WERI-Rb-1 (cell line): ENCODE measurements at regions not wholly inside any gene's neighbourhood (a gene's known extent, or its start where the extent isn't known, plus 50 kb on each side); places are given as distances from the start of the nearest gene placed in this dataset.

Experiments
- DNase-seq: peaks from one replicate; pipeline ENCODE4 v3.0.0-alpha.2; 2020
- H3K27ac ChIP-seq: fragments of 250-450 bp; sonication (Bioruptor Pico); 2 replicates; pipeline ENCODE4 v1.5.1; 2020; ENCODE audit warnings: mild to moderate bottlenecking, moderate library complexity
- H3K27me3 ChIP-seq: fragments of 250-450 bp; sonication (Bioruptor Pico); 2 replicates; pipeline ENCODE4 v1.5.1; 2021; ENCODE audit warnings: mild to moderate bottlenecking, low read depth, moderate library complexity; ENCODE audit not compliant: insufficient read depth, severe bottlenecking
- H3K36me3 ChIP-seq: fragments of 250-450 bp; sonication (Bioruptor Pico); 2 replicates; pipeline ENCODE4 v1.5.1; 2020; ENCODE audit warnings: mild to moderate bottlenecking, moderate library complexity
- H3K4me3 ChIP-seq: 2 replicates; pipeline ENCODE4 v1.5.1; 2011; ENCODE audit warnings: low read depth, mild to moderate bottlenecking, control low read depth, low read length
- H3K9me3 ChIP-seq: fragments of 250-450 bp; sonication (Bioruptor Pico); 2 replicates; pipeline ENCODE4 v1.5.1; 2021; ENCODE audit warnings: mild to moderate bottlenecking, moderate library complexity; ENCODE audit not compliant: severe bottlenecking
- TF ChIP-seq, protein P1 (sequence below): IDR thresholded peaks from 2 replicates; pipeline ENCODE4 v1.5.1; 2011; ENCODE audit warnings: low read depth, mild to moderate bottlenecking, control low read depth, inconsistent platforms, low read length

DNA sequence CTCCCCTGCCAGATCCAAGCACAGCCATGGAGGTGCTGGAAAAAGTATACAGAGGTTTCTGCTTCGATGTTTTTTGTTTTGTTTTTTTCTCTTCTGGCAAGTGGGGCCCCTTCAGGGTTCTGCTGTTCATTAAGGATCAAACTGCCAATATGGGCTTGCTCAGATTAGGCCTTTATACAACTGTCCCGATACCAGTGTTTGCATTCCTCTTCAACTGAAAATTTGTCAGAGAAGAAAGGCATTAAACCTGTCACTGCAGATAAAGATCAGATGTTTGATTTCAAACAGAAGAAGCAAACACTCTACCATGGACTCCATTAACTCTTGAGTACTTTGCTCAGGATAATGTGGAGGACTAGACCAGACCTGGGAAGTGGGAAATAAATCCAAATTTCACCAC is 396.0 kb upstream of the SMIM21 start:
- Histone ChIP-seq H3K4me3 (no peak overlapping the region), H3K27me3 (no peaks in the 10 kb centered on the region), H3K36me3 (no peaks in the 10 kb centered on the region), H3K27ac (peak overlapping the region; percentile 21), H3K9me3 (no peaks in the 10 kb centered on the region)
- TF ChIP-seq, protein P1, sequence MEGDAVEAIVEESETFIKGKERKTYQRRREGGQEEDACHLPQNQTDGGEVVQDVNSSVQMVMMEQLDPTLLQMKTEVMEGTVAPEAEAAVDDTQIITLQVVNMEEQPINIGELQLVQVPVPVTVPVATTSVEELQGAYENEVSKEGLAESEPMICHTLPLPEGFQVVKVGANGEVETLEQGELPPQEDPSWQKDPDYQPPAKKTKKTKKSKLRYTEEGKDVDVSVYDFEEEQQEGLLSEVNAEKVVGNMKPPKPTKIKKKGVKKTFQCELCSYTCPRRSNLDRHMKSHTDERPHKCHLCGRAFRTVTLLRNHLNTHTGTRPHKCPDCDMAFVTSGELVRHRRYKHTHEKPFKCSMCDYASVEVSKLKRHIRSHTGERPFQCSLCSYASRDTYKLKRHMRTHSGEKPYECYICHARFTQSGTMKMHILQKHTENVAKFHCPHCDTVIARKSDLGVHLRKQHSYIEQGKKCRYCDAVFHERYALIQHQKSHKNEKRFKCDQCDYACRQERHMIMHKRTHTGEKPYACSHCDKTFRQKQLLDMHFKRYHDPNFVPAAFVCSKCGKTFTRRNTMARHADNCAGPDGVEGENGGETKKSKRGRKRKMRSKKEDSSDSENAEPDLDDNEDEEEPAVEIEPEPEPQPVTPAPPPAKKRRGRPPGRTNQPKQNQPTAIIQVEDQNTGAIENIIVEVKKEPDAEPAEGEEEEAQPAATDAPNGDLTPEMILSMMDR = no peak
- DNase-seq = no peak

DNA sequence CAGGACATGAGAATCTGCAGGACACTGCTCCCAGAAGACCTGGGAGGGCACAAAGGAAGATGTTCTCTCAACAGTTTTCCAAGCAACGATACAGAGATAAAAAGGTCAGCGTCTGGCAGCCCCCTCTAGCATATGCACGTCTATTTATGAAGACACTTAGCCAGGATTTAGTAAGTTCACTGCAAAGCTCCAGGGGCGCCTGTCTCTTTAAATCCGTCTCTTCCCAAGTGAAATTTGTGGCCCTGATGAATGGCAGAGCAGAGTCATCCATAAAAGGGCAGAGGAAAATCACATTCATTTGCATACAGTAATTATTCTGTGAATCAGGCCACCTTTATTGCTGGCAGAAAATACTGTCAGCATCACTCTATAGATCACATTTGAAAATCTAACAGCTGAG is 390.9 kb upstream of the SMIM21 start:
- TF ChIP-seq, protein P1 = no peak
- Histone ChIP-seq H3K4me3 (no peak overlapping the region), H3K36me3 (no peaks in the 10 kb centered on the region), H3K27ac (peak overlapping the region; percentile 60), H3K9me3 (peaks cover 3% of the 10 kb centered on the region), H3K27me3 (no peaks in the 10 kb centered on the region)
- peak; percentile 61 for DNase-seq

DNA sequence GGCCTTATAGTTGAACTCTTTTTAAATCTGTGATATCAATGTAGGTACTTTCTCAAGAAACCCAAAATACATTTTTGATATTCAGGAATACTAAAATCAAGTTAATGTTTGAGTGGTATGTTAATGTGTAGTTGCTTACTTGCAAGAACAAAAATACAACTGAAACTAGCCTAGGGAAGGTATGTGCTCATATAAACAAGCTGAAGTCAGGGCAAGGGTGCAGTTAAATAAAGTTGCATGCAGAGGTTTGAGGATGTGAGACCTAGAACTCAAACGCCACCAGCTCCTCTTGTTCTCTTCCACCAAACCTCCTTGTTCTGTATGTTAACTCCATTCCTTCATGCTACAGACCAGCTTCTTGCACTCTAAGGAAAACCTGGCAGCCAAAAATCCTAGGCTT is 388.3 kb upstream of the SMIM21 start:
- no peak for DNase-seq
- Histone ChIP-seq H3K4me3 (no peak overlapping the region), H3K27ac (no peak overlapping the region), H3K36me3 (no peaks in the 10 kb centered on the region), H3K9me3 (peaks cover 3% of the 10 kb centered on the region), H3K27me3 (no peaks in the 10 kb centered on the region)
- TF ChIP-seq, protein P1 = no peak

DNA sequence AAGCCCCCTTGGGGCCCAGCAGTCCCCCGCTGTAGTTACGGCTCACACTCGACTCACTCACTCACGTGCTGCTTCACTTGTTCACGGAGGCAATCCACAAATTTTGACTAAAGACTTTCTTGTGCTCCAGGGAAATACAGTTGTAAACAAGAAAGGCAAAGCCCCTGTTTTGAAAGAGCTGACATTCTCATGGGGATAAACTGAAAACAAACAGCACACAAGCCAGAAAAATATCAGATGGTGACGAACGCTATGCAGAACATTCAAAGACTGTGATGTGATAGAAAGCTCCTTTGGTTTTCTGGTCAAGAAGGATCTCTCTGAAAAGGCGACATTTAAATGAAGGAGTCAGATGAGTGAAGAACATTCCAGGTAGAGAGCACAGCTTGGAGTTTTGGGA is 385.3 kb upstream of the SMIM21 start:
- TF ChIP-seq, protein P1 = no peak

DNA sequence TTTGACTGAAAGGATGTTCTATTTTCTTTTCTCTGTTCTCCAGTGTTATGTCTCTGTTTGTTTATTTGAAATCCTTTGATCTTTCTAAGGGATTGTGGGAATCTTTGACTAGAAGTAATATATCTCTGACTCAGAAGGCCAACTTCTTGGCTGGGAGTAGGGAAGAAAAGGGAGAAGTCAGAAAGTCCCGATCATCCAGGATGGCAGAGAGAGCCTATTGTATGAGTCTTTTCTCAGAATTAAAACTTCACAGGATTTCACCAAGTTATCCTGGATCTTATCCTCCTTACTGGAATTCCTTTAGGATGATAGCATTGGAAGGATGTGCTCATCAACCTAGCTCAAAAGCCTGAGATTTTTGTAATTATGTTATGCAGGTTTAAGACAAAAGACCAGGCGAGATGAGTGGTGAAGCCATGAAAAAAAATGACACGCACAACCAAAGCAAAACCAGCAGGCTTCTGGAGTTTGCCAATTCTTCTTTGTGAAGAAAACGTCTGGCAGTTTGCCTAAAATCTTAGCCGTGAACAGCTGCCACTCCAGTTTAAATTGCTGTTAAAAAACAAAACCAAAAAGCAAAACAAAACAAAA is 383.6 kb upstream of the SMIM21 start:
- Histone ChIP-seq H3K4me3 (no peak overlapping the region), H3K27ac (no peak overlapping the region), H3K27me3 (no peaks in the 10 kb centered on the region), H3K9me3 (no peaks in the 10 kb centered on the region), H3K36me3 (no peaks in the 10 kb centered on the region)
- no peak for DNase-seq
- TF ChIP-seq, protein P1 = no peak

More for the DNA sequence above, 385.3 kb upstream of the SMIM21 start:
- Histone ChIP-seq H3K4me3 (no peak overlapping the region), H3K36me3 (no peaks in the 10 kb centered on the region), H3K9me3 (peaks cover 3% of the 10 kb centered on the region), H3K27ac (no peak overlapping the region), H3K27me3 (no peaks in the 10 kb centered on the region)
- no peak for DNase-seq

DNA sequence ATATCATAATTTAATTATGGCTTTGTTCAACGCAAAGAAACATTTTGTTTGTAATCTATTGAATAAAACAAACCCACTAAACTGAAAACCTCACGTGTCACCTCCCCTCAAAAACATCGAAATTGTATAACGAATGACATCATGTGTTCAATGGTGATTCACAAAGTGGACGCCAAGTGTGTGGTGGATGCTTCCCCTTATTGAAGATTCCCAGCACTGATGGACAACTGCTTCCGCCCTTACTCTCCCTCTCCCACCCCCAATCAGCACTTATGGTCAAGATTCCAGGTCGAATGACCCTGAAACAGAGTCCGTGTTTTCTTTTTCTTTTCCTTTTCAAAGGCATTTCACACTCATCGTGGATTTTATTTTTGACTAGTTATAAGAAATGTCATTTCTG is 383.0 kb upstream of the SMIM21 start:
- DNase-seq = no peak
- Histone ChIP-seq H3K27ac (no peak overlapping the region), H3K36me3 (no peaks in the 10 kb centered on the region), H3K9me3 (no peaks in the 10 kb centered on the region), H3K4me3 (no peak overlapping the region), H3K27me3 (no peaks in the 10 kb centered on the region)
- TF ChIP-seq, protein P1 = no peak
